ENCODE measurements at regions not wholly inside any gene's neighbourhood (a gene's known extent, or its start where the extent isn't known, plus 50 kb on each side); places are given as distances from the start of the nearest gene placed in this dataset.

GRCh38 chr6:134527108-134527787 is 209.3 kb upstream of the SGK1 start:
- H3K4me2 ChIP-seq (ENCODE audit: low read depth, low read length, poor library complexity, severe bottlenecking), result no peak overlapping the region
- H3K36me3 ChIP-seq (ENCODE audit: insufficient read depth, low read length), result no peaks in the 10 kb centered on the region
- TF ChIP-seq EZH2phosphoT487 (IDR thresholded peaks at IDR 0.05; ENCODE audit: borderline replicate concordance) (no peak), CTCF (conservative IDR thresholded peaks at IDR 0.05; ENCODE audit: low read length) (no peak)
- H3K9ac ChIP-seq (ENCODE audit: low read depth, low read length, poor library complexity, severe bottlenecking), result no peak overlapping the region
- H3K4me3 ChIP-seq (ENCODE audit: low read length, poor library complexity, severe bottlenecking), result no peak overlapping the region
- no peaks in the 10 kb centered on the region for H3F3A ChIP-seq (ENCODE audit: low read depth)
- H3K27me3 ChIP-seq (ENCODE audit: insufficient read depth, low read length, poor library complexity, severe bottlenecking), result no peaks in the 10 kb centered on the region
- H3K9me3 ChIP-seq (ENCODE audit: insufficient read depth, low read depth, low read length), result no peaks in the 10 kb centered on the region
- peaks cover 6% of the 10 kb centered on the region for H3K4me1 ChIP-seq (ENCODE audit: insufficient read depth, low read length, poor library complexity, severe bottlenecking)
- H3K79me2 ChIP-seq (ENCODE audit: insufficient read depth, low read length), result no peaks in the 10 kb centered on the region
- H2AFZ ChIP-seq (ENCODE audit: low read length), result no peak overlapping the region
- no peaks in the 10 kb centered on the region for H3K9me2 ChIP-seq (replicated peaks; ENCODE audit: low read depth, low read length)
- no peaks in the 10 kb centered on the region for H4K20me1 ChIP-seq (ENCODE audit: insufficient read depth, low read length, poor library complexity, severe bottlenecking)

GRCh38 chr6:134525190-134525868 is 207.4 kb upstream of the SGK1 start:
- H3K4me1 ChIP-seq (ENCODE audit: insufficient read depth, low read length, poor library complexity, severe bottlenecking), result peaks cover 11% of the 10 kb centered on the region
- no peak overlapping the region; the same call in 1 of the 2 replicates for H2AFZ ChIP-seq (ENCODE audit: low read length)
- no peaks in the 10 kb centered on the region for H4K20me1 ChIP-seq (ENCODE audit: insufficient read depth, low read length, poor library complexity, severe bottlenecking)
- no peaks in the 10 kb centered on the region for H3K36me3 ChIP-seq (ENCODE audit: insufficient read depth, low read length)
- no peak overlapping the region for H3K4me2 ChIP-seq (ENCODE audit: low read depth, low read length, poor library complexity, severe bottlenecking)
- H3K4me3 ChIP-seq (ENCODE audit: low read length, poor library complexity, severe bottlenecking), result no peak overlapping the region
- H3K9ac ChIP-seq (ENCODE audit: low read depth, low read length, poor library complexity, severe bottlenecking), result no peak overlapping the region
- H3K9me2 ChIP-seq (replicated peaks; ENCODE audit: low read depth, low read length), result no peaks in the 10 kb centered on the region
- no peaks in the 10 kb centered on the region for H3K27me3 ChIP-seq (ENCODE audit: insufficient read depth, low read length, poor library complexity, severe bottlenecking)
- TF ChIP-seq EZH2phosphoT487 (IDR thresholded peaks at IDR 0.05; ENCODE audit: borderline replicate concordance) (no peak), CTCF (conservative IDR thresholded peaks at IDR 0.05; ENCODE audit: low read length) (no peak)
- no peaks in the 10 kb centered on the region for H3K79me2 ChIP-seq (ENCODE audit: insufficient read depth, low read length)
- H3F3A ChIP-seq (ENCODE audit: low read depth), result no peaks in the 10 kb centered on the region
- H3K9me3 ChIP-seq (ENCODE audit: insufficient read depth, low read depth, low read length), result no peaks in the 10 kb centered on the region

GRCh38 chr6:134523903-134524650 is 206.2 kb upstream of the SGK1 start:
- H4K20me1 ChIP-seq (ENCODE audit: insufficient read depth, low read length, poor library complexity, severe bottlenecking), result no peaks in the 10 kb centered on the region
- peaks cover 21% of the 10 kb centered on the region for H3K4me1 ChIP-seq (ENCODE audit: insufficient read depth, low read length, poor library complexity, severe bottlenecking)
- TF ChIP-seq EZH2phosphoT487 (IDR thresholded peaks at IDR 0.05; ENCODE audit: borderline replicate concordance), result no peak
- TF ChIP-seq CTCF (conservative IDR thresholded peaks at IDR 0.05; ENCODE audit: low read length), result no peak
- no peaks in the 10 kb centered on the region for H3K9me2 ChIP-seq (replicated peaks; ENCODE audit: low read depth, low read length)
- H3K36me3 ChIP-seq (ENCODE audit: insufficient read depth, low read length), result no peaks in the 10 kb centered on the region
- no peaks in the 10 kb centered on the region for H3F3A ChIP-seq (ENCODE audit: low read depth)
- H3K4me2 ChIP-seq (ENCODE audit: low read depth, low read length, poor library complexity, severe bottlenecking), result no peak overlapping the region
- H3K27me3 ChIP-seq (ENCODE audit: insufficient read depth, low read length, poor library complexity, severe bottlenecking), result no peaks in the 10 kb centered on the region
- no peaks in the 10 kb centered on the region for H3K9me3 ChIP-seq (ENCODE audit: insufficient read depth, low read depth, low read length)
- no peak overlapping the region for H3K4me3 ChIP-seq (ENCODE audit: low read length, poor library complexity, severe bottlenecking)
- no peaks in the 10 kb centered on the region for H3K79me2 ChIP-seq (ENCODE audit: insufficient read depth, low read length)
- no peak overlapping the region for H3K9ac ChIP-seq (ENCODE audit: low read depth, low read length, poor library complexity, severe bottlenecking)
- no peak overlapping the region for H2AFZ ChIP-seq (ENCODE audit: low read length)

All from Loucy (cell line).